RWPE1 (cell line): ENCODE measurements at regions not wholly inside any gene's neighbourhood (a gene's known extent, or its start where the extent isn't known, plus 50 kb on each side); places are given as distances from the start of the nearest gene placed in this dataset.

Source experiments
- CTCF ChIA-PET: fragments of 350-600 bp; sonication (Branson Sonifier 250); formaldehyde crosslinking; extraction: SDS; loops from one replicate; lab custom pipeline; 2021; lab: Yijun Ruan, JAX
- POLR2A ChIA-PET: fragments of 400-600 bp; formaldehyde crosslinking; extraction: SDS; loops from one replicate; lab custom pipeline; 2020; ENCODE audit warnings: antibody characterized with exemption; ENCODE audit not compliant: low non-redundant PET; lab: Yijun Ruan, JAX
- DNase-seq: peaks from one replicate; pipeline ENCODE4 v3.0.0; 2012; ENCODE audit warnings: low spot score
- H3K27ac ChIP-seq: fragments of 450-650 bp; 2 replicates; pipeline ENCODE4 v1.5.1; 2017
- TF ChIP-seq, protein P1 (sequence below): fragments of 450-650 bp; conservative IDR thresholded peaks from 2 replicates; pipeline ENCODE4 v1.5.1; 2017; ENCODE audit warnings: low read depth, mild to moderate bottlenecking

DNA sequence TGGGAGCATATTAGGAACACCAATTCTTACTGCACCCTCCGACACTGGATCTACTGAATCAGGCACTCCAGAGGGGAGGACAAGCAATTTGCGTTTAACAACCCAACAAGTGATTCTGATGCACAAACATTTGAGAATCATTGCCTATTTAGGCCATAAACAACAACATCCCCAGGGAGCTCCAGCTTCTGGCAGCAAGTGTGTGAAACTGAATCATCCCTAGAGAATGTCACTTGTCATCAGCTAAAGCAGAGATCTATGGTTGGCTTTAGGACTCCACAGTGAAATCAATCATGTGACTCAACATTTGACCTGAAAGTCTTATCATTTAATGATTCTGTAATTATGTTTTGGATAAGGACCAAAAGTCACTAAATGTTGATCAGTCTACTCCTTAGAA, 505.0 kb upstream of the FLRT2 start:
- TF ChIP-seq, protein P1, sequence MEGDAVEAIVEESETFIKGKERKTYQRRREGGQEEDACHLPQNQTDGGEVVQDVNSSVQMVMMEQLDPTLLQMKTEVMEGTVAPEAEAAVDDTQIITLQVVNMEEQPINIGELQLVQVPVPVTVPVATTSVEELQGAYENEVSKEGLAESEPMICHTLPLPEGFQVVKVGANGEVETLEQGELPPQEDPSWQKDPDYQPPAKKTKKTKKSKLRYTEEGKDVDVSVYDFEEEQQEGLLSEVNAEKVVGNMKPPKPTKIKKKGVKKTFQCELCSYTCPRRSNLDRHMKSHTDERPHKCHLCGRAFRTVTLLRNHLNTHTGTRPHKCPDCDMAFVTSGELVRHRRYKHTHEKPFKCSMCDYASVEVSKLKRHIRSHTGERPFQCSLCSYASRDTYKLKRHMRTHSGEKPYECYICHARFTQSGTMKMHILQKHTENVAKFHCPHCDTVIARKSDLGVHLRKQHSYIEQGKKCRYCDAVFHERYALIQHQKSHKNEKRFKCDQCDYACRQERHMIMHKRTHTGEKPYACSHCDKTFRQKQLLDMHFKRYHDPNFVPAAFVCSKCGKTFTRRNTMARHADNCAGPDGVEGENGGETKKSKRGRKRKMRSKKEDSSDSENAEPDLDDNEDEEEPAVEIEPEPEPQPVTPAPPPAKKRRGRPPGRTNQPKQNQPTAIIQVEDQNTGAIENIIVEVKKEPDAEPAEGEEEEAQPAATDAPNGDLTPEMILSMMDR: no peak
- H3K27ac ChIP-seq: no peak overlapping the region
- DNase-seq: no peak
- ChIA-PET POLR2A (interaction anchor here (0.5 kb wide), 1 partner anchor 327 kb away, joined by 3 read pairs; no protein-coding TSS in a partner anchor), CTCF (no interaction called here)

DNA sequence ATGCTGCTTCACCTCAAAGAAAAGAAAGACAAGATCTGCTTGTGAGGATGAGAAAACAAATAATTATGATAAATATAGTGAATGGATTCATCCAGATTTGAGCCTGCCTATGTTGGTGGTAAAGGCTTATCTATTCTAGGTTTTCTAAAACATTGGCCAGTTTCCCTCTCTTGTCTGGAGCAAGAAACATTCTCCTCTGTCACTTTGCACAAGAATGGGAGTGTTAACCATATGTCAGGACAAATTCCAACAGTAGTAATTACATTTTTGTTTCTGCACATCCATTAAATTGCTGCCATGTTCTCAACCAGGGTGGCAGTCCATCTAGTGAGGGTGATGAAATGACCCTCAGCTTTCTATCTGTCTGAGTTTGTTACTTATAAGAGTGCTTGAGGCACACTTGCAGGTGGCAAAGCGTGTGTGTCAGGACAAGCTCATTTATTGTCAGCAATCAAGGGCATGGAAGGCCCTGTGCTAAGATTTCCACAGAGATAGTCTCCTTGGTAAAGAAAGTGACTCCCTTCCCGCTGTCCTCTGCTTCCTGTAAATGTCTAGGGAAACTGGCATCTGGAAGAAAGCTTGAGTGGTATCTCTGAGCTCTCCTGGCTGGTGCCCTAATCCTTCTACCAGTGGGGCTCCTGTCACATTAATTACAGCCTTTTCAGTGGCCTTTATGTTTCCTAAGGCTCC, 502.1 kb upstream of the FLRT2 start:
- ChIA-PET POLR2A (no interaction called here), CTCF (no interaction called here)
- TF ChIP-seq, protein P1: no peak
- no peak for DNase-seq
- no peak overlapping the region for H3K27ac ChIP-seq

DNA sequence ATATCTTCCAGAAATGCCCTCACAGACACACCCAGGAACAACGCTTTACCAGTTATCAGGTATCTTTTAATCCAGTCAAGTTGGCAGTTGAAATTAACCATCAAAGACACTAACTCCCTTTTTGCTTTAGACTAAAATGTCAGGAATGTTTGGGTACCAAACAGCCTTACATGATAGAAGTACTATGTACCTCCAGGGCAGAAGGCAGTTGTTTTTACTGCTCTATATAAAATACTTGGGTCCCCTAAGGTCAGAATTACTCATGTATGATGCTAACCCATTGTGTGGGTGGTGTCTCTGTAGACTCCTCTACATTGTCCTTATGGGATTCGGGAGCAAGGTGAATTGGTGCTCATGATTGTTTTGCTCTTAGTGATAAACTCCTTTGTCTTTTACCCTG, 492.5 kb upstream of the FLRT2 start:
- H3K27ac ChIP-seq: no peak overlapping the region
- no peak for DNase-seq
- CTCF ChIA-PET: no interaction called here
- POLR2A ChIA-PET: no interaction called here
- TF ChIP-seq, protein P1: no peak

DNA sequence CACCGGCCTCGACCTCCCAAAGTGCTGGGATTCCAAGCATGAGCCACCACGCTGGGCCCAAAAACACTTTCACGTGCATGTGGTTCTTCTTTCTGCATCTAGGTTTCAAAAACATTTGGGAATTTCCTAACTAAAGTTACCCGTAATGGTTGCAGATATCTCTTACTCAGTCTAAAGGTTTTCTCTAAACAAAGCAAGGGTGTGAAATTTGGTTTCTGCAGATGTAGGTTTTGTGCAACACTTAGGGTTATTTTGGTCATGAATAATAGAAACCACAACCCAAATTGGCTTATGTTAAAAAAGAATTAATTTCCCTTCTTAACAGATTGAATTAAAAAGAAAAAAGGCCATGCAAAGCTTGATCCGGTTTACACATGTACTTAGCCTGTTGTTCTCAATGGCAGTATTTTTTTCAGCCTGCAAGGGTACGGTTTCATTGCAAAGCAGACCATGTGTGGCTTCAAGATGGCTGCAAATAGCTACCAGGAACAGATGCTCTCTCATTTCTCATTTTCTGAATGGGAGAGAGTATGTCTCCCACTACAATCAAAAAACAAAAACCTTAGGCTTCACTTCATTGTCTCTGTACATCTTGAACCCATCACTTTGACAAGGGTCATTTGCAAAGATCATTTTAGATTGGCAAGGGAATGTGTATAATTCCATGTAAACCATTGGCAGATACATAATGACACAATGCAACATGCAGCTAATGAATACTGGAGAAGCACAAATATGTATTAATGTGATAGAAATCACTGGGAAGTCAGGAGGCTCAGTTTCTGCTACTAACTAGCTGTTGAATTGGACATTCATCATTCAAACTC, 491.2 kb upstream of the FLRT2 start:
- POLR2A ChIA-PET: no interaction called here
- no peak overlapping the region for H3K27ac ChIP-seq
- TF ChIP-seq, protein P1: no peak
- DNase-seq: no peak
- CTCF ChIA-PET: no interaction called here

DNA sequence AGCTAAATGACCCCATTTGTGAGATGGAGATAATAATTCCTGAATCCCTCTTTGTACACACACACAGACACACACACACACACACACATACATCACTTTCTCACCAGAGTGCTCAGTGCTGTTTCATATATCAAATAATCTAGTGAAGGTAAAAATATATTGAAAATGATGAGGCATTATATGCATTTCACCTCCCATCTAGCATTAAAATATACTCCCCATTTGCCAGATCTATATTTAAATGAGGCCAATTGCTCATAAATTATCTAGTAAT, 490.7 kb upstream of the FLRT2 start:
- no peak for DNase-seq
- no peak overlapping the region for H3K27ac ChIP-seq
- ChIA-PET POLR2A (no interaction called here), CTCF (no interaction called here)
- TF ChIP-seq, protein P1: no peak

DNA sequence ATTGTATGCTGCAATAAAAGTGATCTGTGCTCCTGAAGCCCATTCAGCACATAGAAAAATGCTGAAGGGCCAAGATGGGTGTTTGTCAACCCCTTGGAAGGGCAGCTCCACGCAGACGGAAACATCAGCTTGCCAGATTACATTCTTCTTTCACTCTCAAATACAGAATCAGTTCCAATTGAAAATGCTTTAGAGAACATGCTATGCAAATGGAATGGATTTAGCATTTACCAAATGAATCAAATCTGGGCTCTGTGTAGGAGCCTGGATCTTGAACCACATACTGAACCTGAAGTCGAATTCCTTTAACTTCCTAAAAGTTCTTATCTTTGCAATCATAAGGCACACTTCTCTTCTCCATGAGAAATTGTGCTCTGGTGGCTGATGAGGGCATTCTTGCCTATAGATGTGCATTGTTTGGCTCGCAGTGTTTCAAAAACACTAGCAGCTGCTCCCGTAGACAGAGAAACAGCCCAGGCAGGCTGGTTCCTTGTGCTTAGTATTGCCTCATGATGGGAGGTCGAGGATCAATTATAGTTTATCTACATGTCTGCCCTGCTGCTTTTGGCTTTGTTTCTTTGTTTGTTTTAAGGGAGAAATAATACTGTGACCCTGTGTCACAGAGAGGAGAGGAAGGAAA, 489.8 kb upstream of the FLRT2 start:
- no peak for DNase-seq
- CTCF ChIA-PET: no interaction called here
- POLR2A ChIA-PET: no interaction called here
- TF ChIP-seq, protein P1: no peak
- H3K27ac ChIP-seq: no peak overlapping the region
